ENCODE measurements at regions not wholly inside any gene's neighbourhood (a gene's known extent, or its start where the extent isn't known, plus 50 kb on each side); places are given as distances from the start of the nearest gene placed in this dataset.
"Not testable (repeated sequence)": the region's sequence is repeated elsewhere in the genome, so short reads cannot be mapped to it uniquely, and the experiment has no call there.

GRCh38 chr2:142575561-142575960, 301.9 kb upstream of the KYNU start:
- no peak for DNase-seq (ENCODE audit: low read depth)

- no peak for DNase-seq (ENCODE audit: low read depth)
Measured at GRCh38 chr2:142574388-142574787, 303.1 kb upstream of the KYNU start.

GRCh38 chr2:142572346-142573132, 304.9 kb upstream of the KYNU start:
- DNase-seq (ENCODE audit: low read depth), result no peak

- DNase-seq (ENCODE audit: low read depth), result no peak
Measured at GRCh38 chr2:142571934-142572333, 305.5 kb upstream of the KYNU start.

GRCh38 chr2:142562900-142563299, 314.6 kb upstream of the KYNU start:
- no peak for DNase-seq (ENCODE audit: low read depth)

GRCh38 chr2:142561656-142562055, 315.8 kb upstream of the KYNU start:
- DNase-seq (ENCODE audit: low read depth), result no peak

- no peak for DNase-seq (ENCODE audit: low read depth)
Measured at GRCh38 chr2:142557391-142557790, 320.1 kb upstream of the KYNU start.

- DNase-seq (ENCODE audit: low read depth), result not testable (repeated sequence)
Measured at GRCh38 chr2:142545999-142546398, 331.5 kb upstream of the KYNU start.

GRCh38 chr2:142545036-142545435, 332.4 kb upstream of the KYNU start:
- DNase-seq (ENCODE audit: low read depth), result no peak

- no peak for DNase-seq (ENCODE audit: low read depth)
Measured at GRCh38 chr2:142544173-142544572, 333.3 kb upstream of the KYNU start.

- DNase-seq (ENCODE audit: low read depth), result no peak
Measured at GRCh38 chr2:142542431-142542910, 335.0 kb upstream of the KYNU start.

GRCh38 chr2:142536966-142537365, 340.5 kb upstream of the KYNU start:
- DNase-seq (ENCODE audit: low read depth), result no peak

GRCh38 chr2:142536492-142536891, 341.0 kb upstream of the KYNU start:
- no peak for DNase-seq (ENCODE audit: low read depth)

- DNase-seq (ENCODE audit: low read depth), result no peak
Measured at GRCh38 chr2:142535311-142535710, 342.2 kb upstream of the KYNU start.

GRCh38 chr2:142533177-142533576, 344.3 kb upstream of the KYNU start:
- no peak for DNase-seq (ENCODE audit: low read depth)

GRCh38 chr2:142531377-142531776, 346.1 kb upstream of the KYNU start:
- DNase-seq (ENCODE audit: low read depth), result no peak

- no peak for DNase-seq (ENCODE audit: low read depth)
Measured at GRCh38 chr2:142525720-142526119, 351.7 kb upstream of the KYNU start.

- no peak for DNase-seq (ENCODE audit: low read depth)
Measured at GRCh38 chr2:142521492-142521891, 356.0 kb upstream of the KYNU start.

GRCh38 chr2:142515493-142515892, 362.0 kb upstream of the KYNU start:
- no peak for DNase-seq (ENCODE audit: low read depth)

- no peak for DNase-seq (ENCODE audit: low read depth)
Measured at GRCh38 chr2:142509401-142509800, 368.1 kb upstream of the KYNU start.

GRCh38 chr2:142504754-142505153, 372.7 kb upstream of the KYNU start:
- DNase-seq (ENCODE audit: low read depth), result no peak

- DNase-seq (ENCODE audit: low read depth), result no peak
Measured at GRCh38 chr2:142502402-142502801, 371.6 kb upstream of the LRP1B start.

GRCh38 chr2:142495141-142495540, 364.3 kb upstream of the LRP1B start:
- no peak for DNase-seq (ENCODE audit: low read depth)

- not testable (repeated sequence) for DNase-seq (ENCODE audit: low read depth)
Measured at GRCh38 chr2:142489631-142490030, 358.8 kb upstream of the LRP1B start.

Data from RPMI7951 (cell line).